NOMO-1 (cell line): ENCODE measurements at regions not wholly inside any gene's neighbourhood (a gene's known extent, or its start where the extent isn't known, plus 50 kb on each side); places are given as distances from the start of the nearest gene placed in this dataset.
A peak's percentile ranks its signal among the peaks of the same experiment; 100 is the strongest.

Experiments
- DNase-seq, 2 experiments: peaks; one replicate each; lab custom pipeline; 2025; ENCODE audit not compliant: unreplicated experiment in 2 of 2; lab: John Stamatoyannopoulos, UW

GRCh38 chr9:120018550-120018949 lies 561.4 kb downstream of the CDK5RAP2 start:
- DNase-seq: no peak

DNA sequence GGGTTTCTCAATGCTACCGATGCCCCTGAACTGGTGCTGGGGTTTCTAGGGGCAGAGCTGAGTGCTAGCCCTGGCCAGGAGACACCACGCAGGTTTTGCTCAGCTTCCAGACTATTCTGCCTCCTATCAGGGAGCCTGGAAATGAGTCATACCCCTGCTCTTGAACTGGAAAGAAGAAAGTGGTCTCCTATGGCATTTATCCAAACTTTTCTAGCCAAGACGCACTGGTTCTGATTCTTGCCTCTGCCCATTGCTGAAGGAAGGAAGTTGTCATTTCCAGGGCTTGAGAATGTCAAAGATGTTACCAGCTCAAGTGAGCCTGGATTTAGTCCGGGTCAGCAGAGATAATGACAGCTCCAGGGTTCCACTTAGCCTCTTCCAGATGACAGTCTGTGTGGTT lies 561.9 kb downstream of the CDK5RAP2 start:
- no peak for DNase-seq

DNA sequence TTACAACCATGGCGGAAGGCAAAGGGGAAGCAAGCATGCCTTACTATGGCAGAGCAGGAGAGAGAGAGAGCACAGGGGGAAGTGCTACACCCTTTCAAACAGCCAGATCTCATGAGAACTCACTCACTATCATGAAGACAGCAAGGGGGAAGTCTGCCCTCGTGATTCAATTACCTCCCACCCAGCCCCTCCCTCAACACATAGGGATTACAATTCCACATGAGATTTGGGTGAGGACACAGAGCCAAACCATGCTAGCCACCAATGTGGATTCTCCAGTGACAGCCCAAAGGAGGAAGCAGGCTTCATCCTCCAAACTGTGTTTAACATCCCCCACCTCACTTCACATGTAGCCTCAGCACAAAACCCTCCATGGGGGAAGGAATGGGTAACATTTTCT lies 563.7 kb downstream of the CDK5RAP2 start:
- DNase-seq: no peak

DNA sequence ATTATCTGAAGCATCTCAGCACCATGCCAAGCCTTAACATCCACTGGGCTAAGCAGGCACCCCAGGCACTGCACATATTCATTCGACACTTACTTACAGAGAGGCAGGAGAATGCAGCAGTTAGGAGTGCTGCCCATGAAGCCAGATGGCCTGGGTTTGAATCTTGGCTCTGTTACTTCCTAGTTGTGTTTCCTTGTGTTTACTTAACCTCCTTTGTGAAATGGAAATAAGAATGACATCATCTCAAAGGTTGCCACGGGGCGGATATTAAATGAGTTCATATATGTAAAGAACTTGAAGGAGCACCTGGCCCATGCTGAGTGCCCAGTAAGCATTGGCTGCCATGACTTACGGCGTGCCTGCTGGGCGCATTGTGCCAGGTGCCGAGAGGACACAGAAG lies 565.2 kb downstream of the CDK5RAP2 start:
- DNase-seq: no peak

GRCh38 chr9:120009856-120010255 lies 570.1 kb downstream of the CDK5RAP2 start:
- no peak for DNase-seq

- DNase-seq: no peak
These were observed 578.4 kb downstream of the CDK5RAP2 start for GRCh38 chr9:120001536-120001935.

DNA sequence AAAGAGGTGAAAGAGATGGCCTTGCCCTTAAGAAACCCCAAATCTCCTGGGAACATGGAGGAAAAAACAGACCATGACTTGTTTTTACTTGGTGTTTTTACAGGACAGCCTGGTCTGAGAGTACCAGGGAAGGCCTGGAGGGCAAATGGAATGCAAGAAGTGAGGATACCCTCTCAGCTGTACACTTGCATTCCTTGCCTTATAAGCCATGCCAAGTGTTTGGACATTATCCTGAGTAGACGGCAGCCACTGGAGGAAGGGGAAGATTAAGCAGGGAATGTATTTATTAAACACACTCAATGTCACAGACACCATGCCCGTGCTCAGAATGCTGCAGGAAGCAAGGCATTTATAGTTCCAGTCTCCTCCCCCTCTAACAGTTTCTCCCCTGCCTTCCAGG lies 581.4 kb downstream of the CDK5RAP2 start:
- DNase-seq: no peak

DNA sequence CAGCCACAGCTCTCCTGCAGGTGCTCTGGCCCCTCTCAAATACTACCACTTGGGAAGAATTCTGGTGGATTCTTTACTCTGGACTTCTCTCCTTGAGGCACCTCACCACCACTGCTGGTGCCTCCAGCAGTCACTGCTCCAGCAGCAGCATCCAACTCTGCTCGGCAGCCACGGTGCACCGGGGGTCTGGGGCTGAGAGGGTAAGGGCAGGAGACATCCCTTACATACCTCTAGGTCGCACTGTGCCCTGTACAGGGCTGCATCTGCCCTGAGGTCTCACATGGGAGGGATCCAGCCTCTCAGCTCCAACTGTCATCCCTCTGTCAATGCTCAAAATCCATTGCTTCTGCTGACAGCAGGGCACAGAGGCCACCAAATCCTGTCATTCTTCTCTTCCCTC lies 588.2 kb downstream of the CDK5RAP2 start:
- DNase-seq: no peak

GRCh38 chr9:119986713-119987112 lies 593.3 kb downstream of the CDK5RAP2 start:
- DNase-seq: no peak

DNA sequence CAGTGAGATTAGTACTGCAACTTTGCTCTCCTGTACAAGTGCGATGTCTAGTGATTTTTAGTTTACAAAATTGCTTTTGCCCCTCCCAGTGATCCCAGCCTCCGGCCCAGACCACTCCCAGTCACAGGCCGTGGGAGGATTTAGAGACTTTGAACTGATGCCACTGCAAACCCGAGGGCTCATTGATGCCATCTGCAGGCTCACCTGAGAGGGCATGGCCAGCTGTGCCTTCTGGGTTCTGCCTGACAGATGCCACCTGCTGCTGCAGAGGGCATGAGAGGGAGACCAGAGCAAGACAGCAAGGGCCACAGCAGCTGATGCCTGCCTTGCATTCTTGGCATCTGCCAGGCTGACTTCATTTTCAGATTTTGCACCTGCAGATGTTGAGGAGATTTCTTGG lies 593.8 kb downstream of the CDK5RAP2 start:
- DNase-seq: no peak

GRCh38 chr9:119974026-119974425 lies 604.8 kb upstream of the BRINP1 start:
- DNase-seq: no peak

GRCh38 chr9:119968836-119969707 lies 599.8 kb upstream of the BRINP1 start:
- peak; percentile 22 to 43 for DNase-seq

DNA sequence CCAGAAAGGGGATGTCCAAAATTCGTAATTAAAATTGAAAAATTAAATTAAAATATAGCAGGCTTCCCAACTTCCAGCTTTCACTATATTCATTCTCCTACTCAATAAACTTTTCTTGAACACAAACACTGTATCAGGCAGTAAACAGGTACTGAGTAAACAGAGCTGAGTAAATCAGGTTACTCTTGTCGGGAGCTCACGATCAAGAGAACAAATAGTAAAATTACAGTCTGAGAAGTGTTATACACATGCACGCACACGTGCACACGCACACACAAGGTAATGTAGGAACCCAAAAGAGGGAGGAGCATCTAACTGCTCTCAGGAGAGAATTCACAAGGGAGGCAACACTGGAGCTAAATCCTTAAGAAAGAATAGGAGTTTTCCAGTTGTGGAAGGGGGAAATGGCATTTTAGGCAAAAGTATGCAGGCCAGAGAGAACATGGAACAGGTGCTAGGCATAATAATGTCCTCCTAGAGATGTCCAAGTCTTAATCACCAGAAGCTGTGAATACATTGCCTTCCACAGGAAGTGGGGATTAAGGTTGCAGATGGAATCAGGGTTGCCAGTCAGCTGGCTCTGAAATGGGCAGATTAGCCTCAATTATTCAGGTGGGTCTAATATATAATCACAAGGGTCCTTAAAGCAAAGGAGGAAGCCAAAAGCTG lies 598.8 kb upstream of the BRINP1 start:
- no peak for DNase-seq

DNA sequence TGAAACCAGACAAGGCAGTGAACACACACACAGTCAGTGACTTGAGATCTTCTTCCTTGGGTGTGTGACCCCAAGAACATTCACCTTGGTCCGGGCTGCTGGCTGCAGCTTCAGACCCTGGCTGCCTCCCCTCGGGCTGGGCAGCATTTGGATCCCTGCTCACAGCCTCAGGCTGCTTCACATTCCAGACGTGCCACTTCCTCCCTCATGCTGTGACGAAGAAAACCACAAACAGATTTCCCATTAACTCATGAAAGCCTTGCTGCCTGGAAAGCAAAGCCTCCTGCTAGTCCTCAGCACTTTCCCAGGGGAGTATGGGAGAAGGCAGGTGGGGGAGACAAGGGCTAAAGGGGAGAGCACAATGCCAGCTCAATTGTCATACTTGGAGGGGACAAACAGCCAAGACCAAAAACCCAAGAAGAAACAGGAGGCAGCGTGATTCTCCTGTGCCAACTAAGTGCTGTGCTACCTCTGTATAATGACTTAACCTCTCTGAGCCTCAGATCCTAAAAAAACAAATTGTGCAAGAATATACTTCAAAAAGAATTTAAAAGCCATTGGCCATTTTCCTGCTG lies 594.6 kb upstream of the BRINP1 start:
- no peak for DNase-seq

DNA sequence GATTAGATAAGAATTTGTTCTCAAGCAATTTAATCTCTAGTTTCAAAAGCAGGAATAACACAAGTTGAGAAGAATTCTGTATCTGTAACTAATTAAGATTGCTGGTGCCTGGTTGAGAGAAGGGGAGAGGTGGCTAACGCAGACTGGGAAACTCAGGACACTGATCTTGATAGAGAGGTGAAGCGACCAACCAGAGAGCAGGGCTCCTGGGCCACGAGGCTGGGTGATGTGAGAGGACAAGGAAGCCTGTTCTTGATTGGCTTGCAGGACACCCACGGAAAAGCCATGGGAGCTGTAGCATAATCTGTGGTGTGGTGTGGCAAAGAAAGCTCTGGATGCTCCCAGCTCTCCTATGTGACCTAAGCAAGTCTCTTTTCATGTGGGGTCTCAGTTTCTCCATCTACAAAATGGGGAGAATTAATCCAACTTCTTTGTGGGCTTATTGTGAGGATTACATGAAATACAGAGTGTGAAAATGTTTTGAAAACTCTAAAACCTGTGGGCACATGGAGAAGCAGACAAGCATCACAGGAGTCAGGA lies 594.1 kb upstream of the BRINP1 start:
- no peak for DNase-seq

GRCh38 chr9:119961774-119962424 lies 592.7 kb upstream of the BRINP1 start:
- peak in 1 of 2 experiments; percentile 0 for DNase-seq

DNA sequence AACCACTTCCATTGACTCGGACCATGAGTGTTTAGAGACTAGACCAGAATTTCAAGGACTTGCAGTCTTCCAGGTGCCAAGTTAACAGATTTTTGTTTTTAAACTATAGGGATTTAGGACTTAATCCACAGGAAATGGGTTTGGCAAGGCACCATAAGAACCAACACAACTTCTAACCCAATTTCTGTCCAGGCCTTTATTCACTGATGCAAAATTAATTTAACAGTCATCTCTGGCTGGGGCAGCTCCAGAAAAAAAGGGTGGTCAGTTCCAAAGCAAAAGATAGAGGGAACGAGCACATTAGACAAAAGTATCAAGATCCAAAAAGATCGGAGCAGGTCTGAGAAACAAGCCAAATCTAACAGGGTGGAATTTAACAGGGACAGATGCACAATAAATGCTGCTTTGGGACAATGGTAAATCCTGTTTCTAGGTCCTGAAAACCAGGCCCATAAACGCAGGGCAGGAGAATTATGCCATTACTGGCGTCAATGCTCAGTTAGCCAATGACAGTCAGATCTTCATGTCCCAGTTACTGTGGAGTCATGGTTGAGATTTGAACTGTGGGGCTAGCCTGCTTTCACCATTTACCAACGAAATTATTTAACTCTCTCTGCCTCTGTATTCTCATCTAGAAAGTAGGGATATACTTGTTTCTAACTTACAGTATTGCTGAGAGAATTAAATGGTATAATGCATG lies 590.8 kb upstream of the BRINP1 start:
- DNase-seq: no peak

GRCh38 chr9:119956111-119956510 lies 586.9 kb upstream of the BRINP1 start:
- no peak for DNase-seq

DNA sequence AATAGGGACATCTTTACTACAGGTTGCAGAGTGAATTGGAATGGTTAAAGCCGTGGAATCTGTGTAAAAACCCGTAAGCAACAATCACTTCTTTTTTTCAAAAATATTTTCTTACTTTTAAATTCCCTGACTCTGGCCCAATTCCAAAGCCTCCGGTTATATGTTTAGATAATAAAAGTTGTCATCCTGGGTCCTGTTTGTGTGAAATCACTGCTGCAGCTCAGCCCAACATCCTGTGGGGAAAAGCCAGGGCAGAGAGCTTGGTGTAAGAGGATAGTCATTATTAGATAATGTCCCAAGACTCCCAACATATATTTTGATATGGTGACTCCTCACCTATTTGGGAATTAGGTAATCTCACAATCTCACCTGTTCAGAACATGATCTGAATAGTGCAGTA lies 586.0 kb upstream of the BRINP1 start:
- DNase-seq: no peak

GRCh38 chr9:119951591-119951990 lies 582.4 kb upstream of the BRINP1 start:
- DNase-seq: no peak

- no peak for DNase-seq
These were observed 581.9 kb upstream of the BRINP1 start for GRCh38 chr9:119951090-119951489.
